ENCODE measurements at regions not wholly inside any gene's neighbourhood (a gene's known extent, or its start where the extent isn't known, plus 50 kb on each side); places are given as distances from the start of the nearest gene placed in this dataset.
A peak's percentile ranks its signal among the peaks of the same experiment; 100 is the strongest.

DNA sequence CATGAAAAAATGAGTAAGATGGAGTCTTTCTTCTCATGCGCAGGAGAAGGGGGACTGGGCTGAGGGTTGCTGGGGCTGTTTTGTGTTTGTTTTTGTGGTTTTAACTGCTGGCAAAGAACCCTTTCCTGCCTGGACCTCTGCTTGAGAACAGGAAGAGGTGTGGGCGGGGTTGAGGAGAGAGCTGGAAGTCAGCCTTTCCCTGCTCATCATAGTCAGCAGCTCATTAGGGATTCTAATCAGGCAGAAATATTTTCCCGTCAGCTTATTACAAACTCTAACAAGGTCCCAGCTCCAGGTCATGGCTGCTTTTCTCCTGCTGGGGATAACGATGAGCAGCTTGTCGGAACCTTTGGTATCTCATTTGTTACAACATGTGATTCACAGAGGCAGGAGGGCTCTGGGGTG, 185.0 kb upstream of the NRXN3 start:
- TF ChIP-seq, protein P1, sequence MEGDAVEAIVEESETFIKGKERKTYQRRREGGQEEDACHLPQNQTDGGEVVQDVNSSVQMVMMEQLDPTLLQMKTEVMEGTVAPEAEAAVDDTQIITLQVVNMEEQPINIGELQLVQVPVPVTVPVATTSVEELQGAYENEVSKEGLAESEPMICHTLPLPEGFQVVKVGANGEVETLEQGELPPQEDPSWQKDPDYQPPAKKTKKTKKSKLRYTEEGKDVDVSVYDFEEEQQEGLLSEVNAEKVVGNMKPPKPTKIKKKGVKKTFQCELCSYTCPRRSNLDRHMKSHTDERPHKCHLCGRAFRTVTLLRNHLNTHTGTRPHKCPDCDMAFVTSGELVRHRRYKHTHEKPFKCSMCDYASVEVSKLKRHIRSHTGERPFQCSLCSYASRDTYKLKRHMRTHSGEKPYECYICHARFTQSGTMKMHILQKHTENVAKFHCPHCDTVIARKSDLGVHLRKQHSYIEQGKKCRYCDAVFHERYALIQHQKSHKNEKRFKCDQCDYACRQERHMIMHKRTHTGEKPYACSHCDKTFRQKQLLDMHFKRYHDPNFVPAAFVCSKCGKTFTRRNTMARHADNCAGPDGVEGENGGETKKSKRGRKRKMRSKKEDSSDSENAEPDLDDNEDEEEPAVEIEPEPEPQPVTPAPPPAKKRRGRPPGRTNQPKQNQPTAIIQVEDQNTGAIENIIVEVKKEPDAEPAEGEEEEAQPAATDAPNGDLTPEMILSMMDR (IDR thresholded peaks at IDR 0.05; ENCODE audit: low read depth, low read length, missing control alignments) = no peak
- no peak overlapping the region for H3K4me3 ChIP-seq (ENCODE audit: low read depth, low read length)
- DNase-seq (ENCODE audit: low read depth) = peak; percentile 91
- in situ Hi-C loops (cut with HindIII; ENCODE audit: low sequenced_read_pairs) = no loop called here

DNA sequence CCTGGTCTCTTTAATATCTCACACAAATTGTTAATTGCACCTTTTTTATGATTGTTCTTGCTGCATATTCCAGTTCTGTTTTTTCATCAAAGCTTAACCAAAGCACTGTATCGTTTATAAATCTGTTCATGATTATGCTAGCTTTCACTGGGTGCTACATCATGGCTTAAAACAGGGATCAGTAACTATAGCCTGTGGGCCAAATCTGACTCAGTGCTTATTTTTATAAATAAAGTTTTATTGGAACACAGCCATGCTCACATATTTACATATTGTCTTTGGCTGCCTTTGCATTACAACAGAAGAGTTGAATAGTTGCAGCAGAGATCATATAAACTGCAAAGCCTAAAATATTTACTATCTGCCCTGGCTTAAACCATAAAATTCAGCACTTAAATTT, 183.4 kb upstream of the NRXN3 start:
- no peak overlapping the region for H3K4me3 ChIP-seq (ENCODE audit: low read depth, low read length)
- no peak for DNase-seq (ENCODE audit: low read depth)
- TF ChIP-seq, protein P1 (IDR thresholded peaks at IDR 0.05; ENCODE audit: low read depth, low read length, missing control alignments) = no peak
- in situ Hi-C loops (cut with HindIII; ENCODE audit: low sequenced_read_pairs) = no loop called here

DNA sequence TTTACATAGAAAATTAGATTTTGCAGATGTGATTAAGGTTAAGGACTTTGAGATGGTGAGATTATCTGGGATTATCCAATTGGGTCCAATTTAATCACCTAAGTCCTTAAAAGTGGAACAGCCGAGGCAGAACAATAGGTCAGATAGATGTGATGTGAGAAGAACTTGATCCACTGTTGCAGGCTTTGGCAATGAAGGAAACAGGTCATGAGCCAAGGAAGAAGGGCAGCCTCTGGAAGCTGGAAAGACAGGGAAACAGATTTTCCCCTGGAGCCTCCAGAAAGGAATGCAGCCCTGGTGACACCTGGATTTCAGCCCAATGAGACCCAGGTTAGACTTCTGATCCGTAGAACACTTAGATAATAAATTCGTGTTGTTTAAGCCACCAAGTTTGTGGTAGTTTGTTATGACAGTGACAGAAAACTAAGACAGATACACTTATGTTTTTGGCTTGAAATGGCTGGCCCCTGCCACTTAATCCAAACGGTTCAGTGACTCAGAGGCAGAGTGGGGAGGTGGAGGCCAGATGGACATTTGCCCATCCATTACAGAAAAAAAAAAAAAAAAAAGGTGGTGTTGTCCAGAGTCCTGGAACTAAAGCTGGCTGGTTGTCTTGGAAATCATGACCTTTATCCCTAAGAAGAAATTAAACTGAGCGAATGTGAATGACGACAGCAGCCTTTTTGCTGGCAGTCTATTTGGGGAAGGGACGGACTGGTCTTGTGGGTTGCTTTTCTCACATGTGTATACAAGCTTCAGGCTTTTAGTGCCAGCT, 181.9 kb upstream of the NRXN3 start:
- TF ChIP-seq, protein P1 (IDR thresholded peaks at IDR 0.05; ENCODE audit: low read depth, low read length, missing control alignments) = no peak
- H3K4me3 ChIP-seq (ENCODE audit: low read depth, low read length) = no peak overlapping the region
- no peak for DNase-seq (ENCODE audit: low read depth)
- in situ Hi-C loops (cut with HindIII; ENCODE audit: low sequenced_read_pairs) = no loop called here

DNA sequence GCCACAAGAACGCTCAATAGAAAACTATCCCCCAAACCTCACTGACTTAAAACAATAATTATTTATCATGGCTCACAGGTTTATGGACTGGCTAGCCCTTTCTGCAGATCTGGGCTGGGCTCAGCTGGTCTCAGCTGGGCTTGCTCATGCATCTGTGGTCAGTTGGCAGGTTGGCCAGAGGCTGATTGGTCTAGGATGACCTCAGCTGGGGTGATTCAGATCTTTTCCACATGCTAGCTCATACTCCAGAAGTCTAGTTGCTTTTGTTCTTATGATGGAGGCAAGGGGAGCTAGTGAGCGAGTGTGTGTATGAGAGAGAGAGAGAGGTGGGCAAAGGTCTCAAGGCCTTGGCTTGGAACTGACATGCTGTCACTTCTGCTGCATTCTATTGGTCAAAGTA, 181.2 kb upstream of the NRXN3 start:
- in situ Hi-C loops (cut with HindIII; ENCODE audit: low sequenced_read_pairs) = no loop called here
- TF ChIP-seq, protein P1 (IDR thresholded peaks at IDR 0.05; ENCODE audit: low read depth, low read length, missing control alignments) = peak; percentile 29
- DNase-seq (ENCODE audit: low read depth) = peak; percentile 92
- no peak overlapping the region for H3K4me3 ChIP-seq (ENCODE audit: low read depth, low read length)

DNA sequence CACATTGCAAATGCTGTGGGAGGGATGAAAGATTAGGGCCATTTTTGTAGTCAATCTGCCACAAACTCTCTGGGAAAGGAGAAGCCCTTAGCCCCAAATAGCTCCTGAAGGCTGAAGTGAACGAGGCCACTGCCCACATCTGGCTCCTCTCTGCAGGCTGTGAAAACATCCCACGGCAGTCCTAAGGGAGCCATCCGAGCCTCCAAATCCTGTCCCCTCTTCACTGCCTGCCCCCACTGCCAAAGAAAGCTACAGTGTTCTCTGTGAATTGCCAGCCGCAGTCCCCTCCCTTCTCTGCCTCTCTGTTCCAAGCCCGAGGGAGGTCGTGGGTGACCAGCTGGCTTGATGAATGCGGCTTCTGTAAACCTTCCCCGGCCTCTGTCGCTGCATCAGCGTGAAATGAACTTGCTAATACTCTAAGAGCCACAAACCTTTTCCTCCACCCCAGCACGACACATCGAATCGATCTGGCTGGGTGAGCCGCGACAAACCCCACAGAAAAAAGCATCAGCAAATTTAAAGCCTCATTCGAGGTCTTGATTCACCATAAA, 180.7 kb upstream of the NRXN3 start:
- DNase-seq (ENCODE audit: low read depth) = no peak
- in situ Hi-C loops (cut with HindIII; ENCODE audit: low sequenced_read_pairs) = no loop called here
- no peak overlapping the region for H3K4me3 ChIP-seq (ENCODE audit: low read depth, low read length)
- TF ChIP-seq, protein P1 (IDR thresholded peaks at IDR 0.05; ENCODE audit: low read depth, low read length, missing control alignments) = no peak

DNA sequence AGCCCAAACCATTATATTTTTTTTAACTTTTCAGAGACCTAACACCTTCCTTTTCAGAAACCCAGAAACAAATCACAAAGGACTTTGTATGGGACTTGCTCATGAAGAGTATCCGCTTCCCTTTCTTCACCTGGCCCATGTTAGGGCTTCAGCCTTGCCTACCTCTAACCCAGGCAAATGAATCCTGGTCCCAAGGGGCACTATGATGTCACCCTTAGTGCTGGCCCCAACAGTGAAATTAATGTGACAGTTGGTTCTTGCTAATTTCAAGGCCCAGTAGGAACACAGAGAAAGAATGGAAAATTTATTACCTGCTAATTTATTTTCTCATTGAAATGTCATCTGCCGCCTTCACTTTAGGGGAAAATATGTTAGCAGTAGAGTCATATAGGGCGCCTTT, 179.8 kb upstream of the NRXN3 start:
- no peak for DNase-seq (ENCODE audit: low read depth)
- in situ Hi-C loops (cut with HindIII; ENCODE audit: low sequenced_read_pairs) = no loop called here
- no peak overlapping the region for H3K4me3 ChIP-seq (ENCODE audit: low read depth, low read length)
- TF ChIP-seq, protein P1 (IDR thresholded peaks at IDR 0.05; ENCODE audit: low read depth, low read length, missing control alignments) = no peak

Data from astrocyte of the cerebellum (primary cell).